HG02571 (cell line): ENCODE measurements at regions not wholly inside any gene's neighbourhood (a gene's known extent, or its start where the extent isn't known, plus 50 kb on each side); places are given as distances from the start of the nearest gene placed in this dataset.

Source experiments
- ATAC-seq: cut with Tn5 transposase; IDR thresholded peaks from one replicate; pipeline ENCODE4 v1.9.1; 2021; ENCODE audit warnings: mild to moderate bottlenecking, moderate library complexity; ENCODE audit not compliant: unreplicated experiment

GRCh38 chr5:29995154-29995553, 1198.3 kb upstream of the CDH6 start:
- ATAC-seq = no peak

- no peak for ATAC-seq
These were observed 1199.0 kb upstream of the CDH6 start for GRCh38 chr5:29994519-29994918.

- no peak for ATAC-seq
These were observed 1200.2 kb upstream of the CDH6 start for GRCh38 chr5:29993286-29993685.

GRCh38 chr5:29992248-29992647, 1201.2 kb upstream of the CDH6 start:
- no peak for ATAC-seq

- no peak for ATAC-seq
These were observed 1202.8 kb upstream of the CDH6 start for GRCh38 chr5:29990681-29991080.

GRCh38 chr5:29984156-29984540, 1209.3 kb upstream of the CDH6 start:
- ATAC-seq = no peak

- ATAC-seq = no peak
These were observed 1209.8 kb upstream of the CDH6 start for GRCh38 chr5:29983528-29984155.

- no peak for ATAC-seq
These were observed 1211.0 kb upstream of the CDH6 start for GRCh38 chr5:29982457-29982856.

GRCh38 chr5:29972597-29972996, 1220.9 kb upstream of the CDH6 start:
- no peak for ATAC-seq

GRCh38 chr5:29963956-29964355, 1229.5 kb upstream of the CDH6 start:
- ATAC-seq = no peak

GRCh38 chr5:29960323-29960722, 1233.2 kb upstream of the CDH6 start:
- no peak for ATAC-seq

GRCh38 chr5:29950416-29951145, 1242.9 kb upstream of the CDH6 start:
- ATAC-seq = no peak

GRCh38 chr5:29949301-29949872, 1244.1 kb upstream of the CDH6 start:
- no peak for ATAC-seq

- ATAC-seq = no peak
These were observed 1249.2 kb upstream of the CDH6 start for GRCh38 chr5:29944327-29944726.

GRCh38 chr5:29942089-29942488, 1251.4 kb upstream of the CDH6 start:
- ATAC-seq = no peak

- ATAC-seq = no peak
These were observed 1253.5 kb upstream of the CDH6 start for GRCh38 chr5:29939988-29940387.

- no peak for ATAC-seq
These were observed 1258.1 kb upstream of the CDH6 start for GRCh38 chr5:29935371-29935770.

- ATAC-seq = no peak
These were observed 1263.2 kb upstream of the CDH6 start for GRCh38 chr5:29930316-29930715.

GRCh38 chr5:29924107-29924506, 1269.4 kb upstream of the CDH6 start:
- no peak for ATAC-seq

- no peak for ATAC-seq
These were observed 1287.7 kb upstream of the CDH6 start for GRCh38 chr5:29905626-29906353.

GRCh38 chr5:29902859-29903258, 1290.6 kb upstream of the CDH6 start:
- no peak for ATAC-seq

GRCh38 chr5:29899583-29899982, 1293.9 kb upstream of the CDH6 start:
- ATAC-seq = no peak
